ENCODE measurements at regions not wholly inside any gene's neighbourhood (a gene's known extent, or its start where the extent isn't known, plus 50 kb on each side); places are given as distances from the start of the nearest gene placed in this dataset.

- intact Hi-C loops (cut with DNase I): no loop called here
These were observed 107.7 kb upstream of the CDC42EP3 start for GRCh38 chr2:37779139-37779538.

GRCh38 chr2:37779611-37780386 lies 108.4 kb upstream of the CDC42EP3 start:
- no peak for DNase-seq (ENCODE audit: low spot score)
- intact Hi-C loops (cut with DNase I): no loop called here

More at GRCh38 chr2:37779139-37779538, 107.7 kb upstream of the CDC42EP3 start:
- DNase-seq (ENCODE audit: low spot score): no peak

- DNase-seq (ENCODE audit: low spot score): no peak
- intact Hi-C loops (cut with DNase I): no loop called here
These were observed 108.9 kb upstream of the CDC42EP3 start for GRCh38 chr2:37780387-37780676.

GRCh38 chr2:37781028-37781427 lies 109.6 kb upstream of the CDC42EP3 start:
- intact Hi-C loops (cut with DNase I): no loop called here
- no peak for DNase-seq (ENCODE audit: low spot score)

- intact Hi-C loops (cut with DNase I): no loop called here
- no peak for DNase-seq (ENCODE audit: low spot score)
These were observed 110.8 kb upstream of the CDC42EP3 start for GRCh38 chr2:37782155-37782673.

- no peak for DNase-seq (ENCODE audit: low spot score)
- intact Hi-C loops (cut with DNase I): no loop called here
These were observed 111.4 kb upstream of the CDC42EP3 start for GRCh38 chr2:37782721-37783371.

- intact Hi-C loops (cut with DNase I): no loop called here
- no peak for DNase-seq (ENCODE audit: low spot score)
These were observed 112.1 kb upstream of the CDC42EP3 start for GRCh38 chr2:37783545-37783944.

GRCh38 chr2:37784071-37784758 lies 112.8 kb upstream of the CDC42EP3 start:
- intact Hi-C loops (cut with DNase I): no loop called here

GRCh38 chr2:37784759-37785149 lies 113.3 kb upstream of the CDC42EP3 start:
- no peak for DNase-seq (ENCODE audit: low spot score)
- intact Hi-C loops (cut with DNase I): no loop called here

More at GRCh38 chr2:37784071-37784758, 112.8 kb upstream of the CDC42EP3 start:
- DNase-seq (ENCODE audit: low spot score): no peak

- no peak for DNase-seq (ENCODE audit: low spot score)
- intact Hi-C loops (cut with DNase I): no loop called here
These were observed 114.8 kb upstream of the CDC42EP3 start for GRCh38 chr2:37786191-37786698.

GRCh38 chr2:37786854-37787253 lies 115.4 kb upstream of the CDC42EP3 start:
- intact Hi-C loops (cut with DNase I): no loop called here

GRCh38 chr2:37788602-37789209 lies 117.3 kb upstream of the CDC42EP3 start:
- DNase-seq (ENCODE audit: low spot score): no peak
- intact Hi-C loops (cut with DNase I): no loop called here

More at GRCh38 chr2:37786854-37787253, 115.4 kb upstream of the CDC42EP3 start:
- no peak for DNase-seq (ENCODE audit: low spot score)

GRCh38 chr2:37790019-37790418 lies 118.6 kb upstream of the CDC42EP3 start:
- intact Hi-C loops (cut with DNase I): loop anchor here (10.0 kb wide), 1 partner anchor 115 kb away; the partner anchor contains the start of gene CDC42EP3
- DNase-seq (ENCODE audit: low spot score): no peak

- no peak for DNase-seq (ENCODE audit: low spot score)
- intact Hi-C loops (cut with DNase I): loop anchor here (10.0 kb wide), 1 partner anchor 116 kb away; the partner anchor contains the start of gene CDC42EP3
These were observed 119.0 kb upstream of the CDC42EP3 start for GRCh38 chr2:37790462-37790861.

GRCh38 chr2:37792366-37792765 lies 120.9 kb upstream of the CDC42EP3 start:
- intact Hi-C loops (cut with DNase I): loop anchor here (10.0 kb wide), 1 partner anchor 118 kb away; the partner anchor contains the start of gene CDC42EP3
- DNase-seq (ENCODE audit: low spot score): no peak

GRCh38 chr2:37793004-37793403 lies 121.6 kb upstream of the CDC42EP3 start:
- intact Hi-C loops (cut with DNase I): loop anchor here (10.0 kb wide), 1 partner anchor 118 kb away; the partner anchor contains the start of gene CDC42EP3
- DNase-seq (ENCODE audit: low spot score): no peak

- DNase-seq (ENCODE audit: low spot score): no peak
- intact Hi-C loops (cut with DNase I): loop anchor here (10.0 kb wide), 1 partner anchor 120 kb away; the partner anchor contains the start of gene CDC42EP3
These were observed 123.3 kb upstream of the CDC42EP3 start for GRCh38 chr2:37794717-37795116.

- intact Hi-C loops (cut with DNase I): loop anchor here (10.0 kb wide), 1 partner anchor 121 kb away; the partner anchor contains the start of gene CDC42EP3
- no peak for DNase-seq (ENCODE audit: low spot score)
These were observed 124.0 kb upstream of the CDC42EP3 start for GRCh38 chr2:37795456-37795855.

GRCh38 chr2:37795938-37796337 lies 124.5 kb upstream of the CDC42EP3 start:
- intact Hi-C loops (cut with DNase I): loop anchor here (10.0 kb wide), 1 partner anchor 121 kb away; the partner anchor contains the start of gene CDC42EP3
- no peak for DNase-seq (ENCODE audit: low spot score)
